KOPT-K1 (cell line): ENCODE measurements at regions not wholly inside any gene's neighbourhood (a gene's known extent, or its start where the extent isn't known, plus 50 kb on each side); places are given as distances from the start of the nearest gene placed in this dataset.

ENCODE experiments used
- H3K27ac ChIP-seq: fragments of 200-600 bp; sonication (generic); 2 replicates; pipeline ENCODE4 v1.5.1; 2016; ENCODE audit warnings: antibody characterized with exemption, mild to moderate bottlenecking, low read depth, low read length; ENCODE audit not compliant: poor library complexity, severe bottlenecking
- H3K36me3 ChIP-seq: fragments of 200-600 bp; sonication (generic); 2 replicates; pipeline ENCODE4 v1.5.1; 2017; ENCODE audit warnings: antibody characterized with exemption, mild to moderate bottlenecking, low read length, moderate library complexity; ENCODE audit not compliant: insufficient read depth
- H3K9me3 ChIP-seq: fragments of 200-600 bp; sonication (generic); 2 replicates; pipeline ENCODE4 v1.5.1; 2017; ENCODE audit warnings: antibody characterized with exemption, low read length, mild to moderate bottlenecking; ENCODE audit not compliant: insufficient read depth, poor library complexity, severe bottlenecking

DNA sequence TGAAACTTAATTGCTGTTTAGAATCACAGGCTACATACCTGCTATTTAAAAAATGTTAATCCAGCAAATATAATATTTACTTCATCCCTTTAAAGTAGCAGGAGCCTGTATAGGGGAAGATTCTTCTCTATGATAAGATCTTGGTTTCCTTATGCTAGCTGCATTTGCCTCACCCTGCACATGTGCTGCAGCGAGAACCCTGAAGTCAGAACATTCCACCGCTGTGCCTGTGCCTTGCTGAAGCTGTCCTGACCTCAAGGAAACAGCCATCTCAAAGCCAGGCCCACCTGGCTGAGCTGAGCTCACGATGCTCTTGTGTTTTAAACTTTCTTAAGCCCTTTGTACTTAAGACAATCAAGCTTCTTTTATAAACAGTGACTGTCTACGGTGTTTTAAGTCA, 355.0 kb upstream of the PCDH20 start:
- H3K27ac ChIP-seq, result no peak overlapping the region
- peaks cover 9% of the 10 kb centered on the region for H3K9me3 ChIP-seq
- no peaks in the 10 kb centered on the region for H3K36me3 ChIP-seq

DNA sequence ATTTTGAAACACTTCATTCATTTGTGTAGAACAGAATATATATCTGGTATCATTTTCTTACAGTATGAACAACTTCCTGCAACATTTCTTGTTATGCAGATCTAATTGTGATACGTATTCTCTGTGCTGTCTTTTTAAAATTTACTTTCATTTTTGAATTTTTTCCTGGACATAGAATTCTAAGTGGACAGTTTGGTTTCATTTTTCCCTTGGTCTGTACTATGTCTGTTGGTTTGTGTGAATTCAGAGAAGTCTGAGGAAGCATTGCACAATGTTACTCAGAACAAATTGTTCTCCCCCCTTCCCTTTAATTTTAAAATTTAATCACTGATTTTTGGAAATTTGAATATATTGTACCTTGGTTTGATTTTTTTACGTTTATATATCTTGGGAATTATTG, 352.5 kb upstream of the PCDH20 start:
- no peak overlapping the region for H3K27ac ChIP-seq
- no peaks in the 10 kb centered on the region for H3K36me3 ChIP-seq
- peaks cover 9% of the 10 kb centered on the region for H3K9me3 ChIP-seq

DNA sequence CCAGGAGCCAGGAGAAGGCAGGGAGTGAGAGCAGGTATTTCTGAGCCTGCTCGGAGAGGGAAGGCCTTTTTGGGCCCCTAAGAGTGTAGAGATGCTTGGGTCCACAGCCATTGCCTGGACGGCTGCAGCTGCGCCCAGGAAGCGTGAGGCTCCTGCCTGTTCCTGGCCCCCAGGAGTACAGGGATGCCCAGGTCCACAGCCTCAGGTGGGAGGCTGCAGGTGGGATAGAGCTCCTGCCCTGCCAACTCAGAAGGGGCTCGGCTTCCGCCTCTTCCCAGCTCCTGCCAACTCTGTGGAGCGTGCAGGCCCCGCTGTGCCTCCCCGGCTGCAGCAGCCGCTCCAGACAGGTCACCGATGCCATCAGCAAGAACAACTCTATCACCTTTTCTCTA, 351.0 kb upstream of the PCDH20 start:
- no peak overlapping the region for H3K27ac ChIP-seq
- no peaks in the 10 kb centered on the region for H3K36me3 ChIP-seq
- H3K9me3 ChIP-seq, result peaks cover 9% of the 10 kb centered on the region

DNA sequence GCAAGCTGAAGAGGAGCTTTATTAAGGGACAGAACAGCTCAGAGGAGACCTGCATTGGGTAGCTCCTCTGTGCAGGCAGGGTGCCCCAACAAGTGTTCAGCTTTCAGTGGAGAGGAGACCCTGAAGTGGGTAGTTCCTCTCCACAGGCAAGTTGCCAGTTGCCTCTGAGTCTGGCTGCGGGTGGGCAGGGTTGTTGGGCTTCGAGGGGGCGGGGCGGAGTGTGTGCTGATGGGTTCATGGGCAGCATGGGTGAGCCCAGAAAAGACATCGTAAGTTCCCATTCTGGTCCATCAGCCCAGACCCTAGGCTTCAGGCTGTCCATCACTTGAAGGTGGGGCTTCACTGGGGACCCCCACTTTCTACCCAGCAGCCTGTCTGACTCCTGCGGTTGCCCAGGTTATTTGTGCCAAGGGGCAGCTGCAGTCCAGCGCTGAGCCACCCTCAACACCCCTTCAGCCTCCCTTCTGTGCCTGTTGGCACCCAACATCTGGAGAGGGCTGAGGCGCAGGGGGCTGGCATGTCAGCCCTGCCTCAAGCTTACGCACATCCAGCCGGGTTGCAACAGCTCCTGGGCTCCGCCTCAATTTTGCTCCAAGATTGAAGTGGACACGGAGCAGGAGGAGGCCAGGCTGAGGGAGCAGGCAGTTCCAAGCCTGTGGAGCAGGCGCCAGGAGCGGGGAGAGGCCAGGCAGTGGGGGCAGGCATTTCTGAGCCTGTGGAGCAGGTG, 350.5 kb upstream of the PCDH20 start:
- H3K27ac ChIP-seq, result no peak overlapping the region
- peaks cover 9% of the 10 kb centered on the region for H3K9me3 ChIP-seq
- no peaks in the 10 kb centered on the region for H3K36me3 ChIP-seq

DNA sequence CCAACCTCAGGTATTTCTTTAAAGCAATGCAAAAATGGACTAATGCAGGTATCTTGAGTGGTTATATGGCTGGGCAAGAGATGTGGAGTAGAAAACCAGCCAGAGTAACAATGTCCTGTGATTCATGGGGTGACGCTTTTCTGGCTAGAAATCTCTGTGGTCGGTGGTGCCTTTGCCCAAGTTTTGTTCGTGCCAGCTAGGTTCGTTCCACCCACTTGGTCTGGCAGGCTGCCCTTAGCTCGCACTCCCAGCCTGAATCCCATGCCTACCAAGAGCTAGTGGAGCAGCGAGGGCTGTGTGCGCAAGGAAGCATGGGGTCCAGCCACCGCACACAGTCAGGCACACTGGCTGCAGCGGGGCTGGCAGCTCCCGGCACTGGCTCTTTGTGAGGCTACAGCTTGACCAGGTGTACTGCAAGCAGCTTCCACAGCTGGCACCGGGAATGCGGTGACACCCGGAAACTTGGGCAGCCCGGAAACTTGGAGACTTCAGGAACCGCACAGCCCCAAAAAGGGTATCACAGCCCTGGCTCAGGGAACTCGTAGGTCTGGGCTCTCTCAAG, 349.6 kb upstream of the PCDH20 start:
- Histone ChIP-seq H3K36me3 (no peaks in the 10 kb centered on the region), H3K9me3 (peaks cover 9% of the 10 kb centered on the region), H3K27ac (no peak overlapping the region)

DNA sequence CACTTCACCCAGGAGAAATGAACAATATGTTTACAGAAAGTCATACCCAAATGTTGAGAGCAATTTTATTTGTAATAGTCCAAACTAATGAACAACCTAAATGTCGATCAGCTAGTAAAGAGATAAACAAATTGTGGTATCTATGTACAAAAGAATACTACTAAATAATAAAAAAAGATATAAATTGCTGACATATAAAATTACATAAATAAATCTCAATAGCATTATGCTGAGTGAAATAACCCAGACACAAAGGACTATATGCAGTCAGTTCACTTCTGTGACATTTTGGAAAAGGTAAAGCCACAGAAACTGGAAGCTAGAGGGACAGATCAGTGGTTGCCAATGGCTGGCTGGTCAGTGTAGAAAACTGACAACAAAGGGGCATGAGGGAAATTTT, 346.0 kb upstream of the PCDH20 start:
- Histone ChIP-seq H3K9me3 (peaks cover 7% of the 10 kb centered on the region), H3K27ac (no peak overlapping the region), H3K36me3 (no peaks in the 10 kb centered on the region)

DNA sequence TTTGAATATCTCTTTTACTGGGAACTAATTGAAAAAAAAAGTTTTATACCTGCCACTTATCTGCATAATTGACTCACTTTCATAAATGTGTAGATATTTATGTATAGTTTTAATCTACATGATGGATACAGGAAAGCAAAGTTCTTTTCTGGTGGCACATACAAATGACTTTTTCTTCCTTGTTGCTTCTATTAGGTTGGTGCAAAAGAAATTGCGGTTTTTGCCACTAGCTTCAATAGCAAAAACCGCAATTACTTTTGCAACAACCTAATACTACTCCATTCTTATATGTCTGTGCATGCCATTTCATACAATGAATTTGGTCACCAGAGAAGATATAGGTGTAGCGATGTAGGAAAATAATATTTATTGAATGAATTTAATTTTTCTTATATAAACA, 344.5 kb upstream of the PCDH20 start:
- no peak overlapping the region for H3K27ac ChIP-seq
- H3K9me3 ChIP-seq, result no peaks in the 10 kb centered on the region
- no peaks in the 10 kb centered on the region for H3K36me3 ChIP-seq

DNA sequence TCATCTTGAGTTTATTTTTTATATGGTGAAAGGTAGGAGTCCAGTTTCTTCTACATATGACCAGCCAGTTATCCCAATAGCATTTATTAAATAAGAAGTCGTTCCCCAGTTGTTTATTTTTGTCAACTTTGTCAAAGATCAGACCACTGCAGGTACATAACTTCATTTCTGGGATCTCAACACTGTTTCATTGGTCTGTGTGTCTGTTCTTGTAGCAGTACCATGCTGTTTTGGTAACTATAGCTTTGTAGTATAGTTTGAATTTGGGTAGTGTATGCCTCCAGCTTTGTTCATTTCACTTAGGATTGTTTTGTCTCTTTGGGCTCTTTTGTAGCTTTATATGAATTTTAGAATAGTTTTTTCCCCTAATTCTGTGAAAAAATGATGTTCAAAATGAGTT, 340.4 kb upstream of the PCDH20 start:
- H3K27ac ChIP-seq, result no peak overlapping the region
- H3K36me3 ChIP-seq, result no peaks in the 10 kb centered on the region

DNA sequence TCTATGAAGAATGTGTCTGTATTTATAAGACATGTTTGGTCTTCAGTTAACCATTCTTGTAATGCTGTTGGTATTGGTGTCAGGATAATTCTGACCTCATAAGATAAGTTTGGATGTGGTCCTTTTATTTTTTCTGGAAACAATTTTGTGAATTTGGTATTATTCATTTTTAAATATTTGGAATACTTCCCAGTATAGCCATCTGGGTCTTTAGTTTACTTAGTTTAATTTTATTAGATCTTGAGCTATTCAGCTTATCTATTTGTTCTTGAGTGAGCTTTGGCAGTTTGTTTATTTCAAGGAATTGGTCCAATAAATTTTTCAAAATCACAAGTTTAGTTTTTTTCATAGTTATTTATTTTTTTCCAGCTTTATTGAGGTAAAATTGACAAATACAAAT, 335.4 kb upstream of the PCDH20 start:
- Histone ChIP-seq H3K9me3 (no peaks in the 10 kb centered on the region), H3K27ac (no peak overlapping the region), H3K36me3 (no peaks in the 10 kb centered on the region)

More for the DNA sequence above, 340.4 kb upstream of the PCDH20 start:
- H3K9me3 ChIP-seq, result no peaks in the 10 kb centered on the region

DNA sequence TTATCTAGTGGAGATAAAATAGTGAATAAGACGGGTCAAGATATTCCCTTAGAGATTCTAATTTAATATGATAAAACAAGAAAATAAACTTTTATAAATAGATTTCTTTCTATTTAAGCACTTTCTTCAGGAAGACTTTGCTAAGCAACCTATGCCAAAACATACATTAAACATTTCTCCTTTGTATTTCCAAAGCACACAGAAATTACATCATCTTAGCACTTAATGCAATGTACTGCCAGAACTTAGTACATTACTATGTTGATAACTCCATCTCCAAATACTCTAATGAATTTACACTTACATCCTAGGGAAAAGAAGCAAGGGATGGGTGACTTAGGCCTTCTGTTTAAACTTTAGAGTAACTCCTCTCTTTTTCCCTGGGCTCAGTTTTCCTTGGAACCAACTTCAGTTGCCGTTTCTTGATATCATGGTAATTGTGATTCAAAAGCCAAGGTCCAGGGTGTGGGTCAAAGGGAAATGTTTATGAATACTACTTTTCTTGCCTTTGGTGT, 322.6 kb upstream of the PCDH20 start:
- H3K27ac ChIP-seq, result no peak overlapping the region
- H3K9me3 ChIP-seq, result no peaks in the 10 kb centered on the region
- no peaks in the 10 kb centered on the region for H3K36me3 ChIP-seq

DNA sequence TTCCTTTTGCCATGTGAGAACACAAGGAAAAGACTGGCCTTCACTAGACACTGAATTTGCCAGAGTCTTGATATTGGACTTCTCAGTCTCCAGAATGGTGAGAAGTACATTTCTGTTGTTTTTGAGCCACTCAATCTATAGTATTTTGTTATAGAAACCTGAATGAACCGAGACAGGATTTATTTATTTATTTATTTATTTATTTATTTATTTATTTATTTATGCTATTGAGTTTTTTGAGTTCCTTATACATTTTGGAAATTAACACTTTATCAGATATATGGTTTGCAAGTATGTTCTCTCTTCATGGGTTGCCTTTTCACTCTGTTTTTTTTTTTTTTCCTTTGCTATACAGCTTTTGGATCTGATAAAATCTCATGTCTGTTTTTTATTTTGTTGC, 319.0 kb upstream of the PCDH20 start:
- Histone ChIP-seq H3K9me3 (no peaks in the 10 kb centered on the region), H3K27ac (no peak overlapping the region), H3K36me3 (no peaks in the 10 kb centered on the region)

DNA sequence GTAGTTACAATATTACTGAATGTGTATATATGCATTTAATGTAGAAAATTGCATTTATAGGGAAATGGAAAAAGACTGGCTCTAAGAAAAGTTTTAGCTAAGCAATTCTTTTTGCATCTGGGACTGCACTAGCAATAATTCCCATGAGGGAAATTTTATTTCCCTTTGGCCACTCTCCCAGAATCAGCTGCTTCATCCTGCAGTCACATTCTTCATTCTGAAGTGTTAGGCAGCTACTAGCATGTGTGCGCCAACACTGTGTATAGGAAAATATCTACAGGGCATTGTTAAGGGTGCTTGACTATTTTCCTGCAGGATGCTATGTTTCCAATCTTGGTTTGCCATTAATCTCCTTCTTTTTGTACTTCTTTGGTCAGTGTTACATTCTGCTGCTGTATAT, 312.8 kb upstream of the PCDH20 start:
- Histone ChIP-seq H3K27ac (no peak overlapping the region), H3K36me3 (no peaks in the 10 kb centered on the region), H3K9me3 (no peaks in the 10 kb centered on the region)

DNA sequence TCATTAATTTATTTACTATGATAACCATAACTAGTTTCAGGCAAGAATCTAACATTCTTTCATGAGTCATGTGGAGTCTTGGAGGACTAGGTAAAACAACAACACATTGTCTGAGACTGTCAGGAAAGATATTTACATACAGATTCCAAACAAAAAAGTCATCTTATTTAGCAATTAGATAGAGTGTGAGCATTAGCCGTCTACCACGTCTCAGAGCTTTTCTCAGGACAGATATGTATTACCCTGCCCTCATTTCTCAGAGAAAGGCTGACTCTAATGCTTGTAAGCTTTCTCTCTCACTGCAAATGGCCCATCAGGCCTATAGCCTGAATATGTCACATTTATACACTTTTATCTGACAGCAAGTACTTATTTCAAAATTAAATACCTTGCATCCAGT, 312.1 kb upstream of the PCDH20 start:
- Histone ChIP-seq H3K27ac (no peak overlapping the region), H3K36me3 (no peaks in the 10 kb centered on the region), H3K9me3 (no peaks in the 10 kb centered on the region)

DNA sequence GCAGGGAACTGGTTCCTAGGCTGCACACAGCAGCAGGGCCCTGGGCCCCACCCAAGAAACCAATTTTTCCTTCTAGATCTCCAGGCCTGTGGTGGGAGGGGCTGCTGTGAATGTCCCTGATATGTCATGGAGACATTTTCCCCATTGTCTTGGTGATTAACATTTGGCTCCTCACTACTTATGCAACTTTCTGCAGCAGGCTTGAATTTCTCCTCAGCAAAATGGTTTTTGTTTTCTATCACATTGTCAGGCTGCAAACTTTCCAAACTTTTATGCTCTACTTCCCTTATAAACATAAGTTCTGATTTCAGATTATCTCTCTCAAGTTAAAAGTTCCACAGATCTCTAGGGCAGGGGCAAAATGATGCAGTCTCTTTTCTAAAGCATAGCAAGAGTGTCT, 310.2 kb upstream of the PCDH20 start:
- Histone ChIP-seq H3K9me3 (no peaks in the 10 kb centered on the region), H3K36me3 (no peaks in the 10 kb centered on the region), H3K27ac (no peak overlapping the region)

DNA sequence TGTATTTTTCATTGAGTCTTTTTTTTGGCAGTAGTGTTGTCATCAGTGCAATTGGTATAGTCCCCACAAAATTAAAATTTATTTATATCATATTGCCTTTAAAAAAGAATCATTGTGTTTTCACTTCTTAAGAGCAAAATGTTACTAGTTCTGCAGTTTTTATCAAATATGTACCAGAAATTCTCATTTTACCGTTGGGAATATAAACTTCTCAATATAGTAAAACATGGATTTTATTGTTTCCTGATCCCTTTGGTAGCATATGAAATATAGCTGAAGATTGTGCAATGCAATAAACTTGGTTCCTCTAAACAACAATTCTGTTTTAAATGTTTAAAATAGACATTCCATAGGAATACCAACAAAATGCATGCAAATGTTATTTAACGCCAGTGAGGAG, 306.5 kb upstream of the PCDH20 start:
- no peaks in the 10 kb centered on the region for H3K9me3 ChIP-seq
- no peak overlapping the region for H3K27ac ChIP-seq
- H3K36me3 ChIP-seq, result no peaks in the 10 kb centered on the region

DNA sequence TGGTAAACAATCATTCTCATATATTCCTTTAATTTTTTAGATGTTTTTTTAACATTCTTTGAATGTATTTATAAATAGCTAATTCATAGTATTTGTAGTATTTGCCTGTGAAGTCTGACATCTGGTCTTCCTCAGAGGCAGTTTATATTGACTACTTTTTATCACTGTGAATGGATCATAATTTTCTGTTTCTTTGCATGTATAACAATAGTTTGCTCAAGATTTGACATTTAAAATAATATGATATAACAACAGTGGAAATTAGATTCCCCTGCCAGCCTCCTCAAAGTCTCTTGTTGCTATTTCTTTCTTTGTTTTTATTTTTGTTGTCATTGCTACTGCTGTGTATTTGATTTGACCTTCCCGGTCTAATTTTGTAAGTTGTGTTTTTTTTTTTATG, 297.0 kb upstream of the PCDH20 start:
- Histone ChIP-seq H3K9me3 (no peaks in the 10 kb centered on the region), H3K27ac (no peak overlapping the region), H3K36me3 (no peaks in the 10 kb centered on the region)
